PC-3 (cell line): ENCODE measurements at regions not wholly inside any gene's neighbourhood (a gene's known extent, or its start where the extent isn't known, plus 50 kb on each side); places are given as distances from the start of the nearest gene placed in this dataset.

Experiments used
- ATAC-seq: fragments of 200-7000 bp; cut with Tn5 transposase; 2 replicates; pipeline ENCODE4 v1.9.1; 2020; ENCODE audit warnings: mild to moderate bottlenecking, moderate library complexity
- BruUV-seq: library from RNA; stranded (reverse); fragments of 400-500 nt; replicated peaks from 2 replicates; lab custom pipeline; 2021; lab: Mats Ljungman, UMichigan
- CTCF ChIA-PET: fragments of 300-600 bp; sonication (Branson Sonifier 250); formaldehyde crosslinking; loops from one replicate; lab custom pipeline; 2022; ENCODE audit warnings: antibody characterized with exemption; lab: Charles Lee
- POLR2A ChIA-PET: fragments of 300-600 bp; sonication (Branson Sonifier 250); formaldehyde crosslinking; loops from one replicate; lab custom pipeline; 2022; ENCODE audit warnings: antibody characterized with exemption; ENCODE audit not compliant: unreplicated experiment; lab: Charles Lee
- DNase-seq: peaks from one replicate; pipeline ENCODE4 v3.0.0-alpha.2; 2015
- H2AFZ ChIP-seq: fragments of 300-600 bp; sonication (generic); 2 replicates; pipeline ENCODE4 v1.6.0; 2016; ENCODE audit warnings: antibody characterized with exemption, low read length
- H3F3A ChIP-seq: fragments of 300-600 bp; sonication (generic); one replicate; pipeline ENCODE4 v1.6.0; 2017; ENCODE audit warnings: antibody characterized with exemption, low read length, control low read depth, mild to moderate bottlenecking; ENCODE audit not compliant: unreplicated experiment
- H3K27ac ChIP-seq: fragments of 300-600 bp; sonication (generic); 2 replicates; pipeline ENCODE4 v1.5.1; 2016; ENCODE audit warnings: mild to moderate bottlenecking, low read length
- H3K27me3 ChIP-seq: fragments of 300-600 bp; sonication (generic); 2 replicates; pipeline ENCODE4 v1.6.1; 2016; ENCODE audit warnings: low read length, mixed read lengths
- H3K36me3 ChIP-seq: fragments of 300-600 bp; sonication (generic); 2 replicates; pipeline ENCODE4 v1.6.1; 2016; ENCODE audit warnings: low read depth, mixed run types, low read length, mixed read lengths
- H3K4me1 ChIP-seq: fragments of 300-600 bp; sonication (generic); 2 replicates; pipeline ENCODE4 v1.5.1; 2016; ENCODE audit warnings: low read length; ENCODE audit not compliant: insufficient read depth
- H3K4me2 ChIP-seq: fragments of 300-600 bp; sonication (generic); 2 replicates; pipeline ENCODE4 v1.6.0; 2016; ENCODE audit warnings: low read length
- H3K4me3 ChIP-seq: fragments of 300-600 bp; sonication (generic); 2 replicates; pipeline ENCODE4 v1.5.1; 2016; ENCODE audit warnings: mild to moderate bottlenecking, low read length, mixed read lengths
- H3K79me2 ChIP-seq: fragments of 300-600 bp; sonication (generic); 2 replicates; pipeline ENCODE4 v1.6.1; 2017; ENCODE audit warnings: low read length, mixed read lengths
- H3K9ac ChIP-seq: fragments of 300-600 bp; sonication (generic); 2 replicates; pipeline ENCODE4 v1.6.0; 2016; ENCODE audit warnings: mild to moderate bottlenecking, low read length
- H3K9me2 ChIP-seq: fragments of 300-600 bp; sonication (generic); replicated peaks from 2 replicates; pipeline ENCODE4 v1.6.1; 2016; ENCODE audit warnings: mixed run types, low read length, mixed read lengths
- H3K9me3 ChIP-seq: fragments of 300-600 bp; sonication (generic); 2 replicates; pipeline ENCODE4 v1.6.1; 2016; ENCODE audit warnings: low read length, mixed read lengths
- H4K20me1 ChIP-seq: fragments of 300-600 bp; sonication (generic); 2 replicates; pipeline ENCODE4 v1.6.1; 2016; ENCODE audit warnings: low read length, mixed read lengths
- CTCF ChIP-seq: fragments of 300-600 bp; sonication (generic); conservative IDR thresholded peaks from 2 replicates; pipeline ENCODE4 v1.5.1; 2017; ENCODE audit warnings: antibody characterized with exemption, low read depth, mild to moderate bottlenecking, low read length
- EZH2 ChIP-seq: fragments of 300-600 bp; sonication (generic); IDR thresholded peaks from one replicate; pipeline ENCODE4 v1.6.1; 2017; ENCODE audit warnings: antibody characterized with exemption, mild to moderate bottlenecking, low read length; ENCODE audit not compliant: unreplicated experiment
- EZH2phosphoT487 ChIP-seq: fragments of 300-600 bp; sonication (generic); IDR thresholded peaks from 2 replicates; pipeline ENCODE4 v1.6.1; 2018; ENCODE audit warnings: mild to moderate bottlenecking, antibody characterized with exemption, low read length, borderline replicate concordance
- intact Hi-C: fragments of 100-400 bp; cut with micrococcal nuclease; formaldehyde crosslinking; loops from 2 replicates; pipeline ENCODE4 v1.9.0; 2023

- TF ChIP-seq CTCF: peak; percentile 71
- no peak for TF ChIP-seq EZH2phosphoT487
- Histone ChIP-seq H3K4me3 (no peak overlapping the region; the same call in 1 of the 2 replicates), H3K36me3 (no peaks in the 10 kb centered on the region), H3K4me2 (peak overlapping the region; percentile 47), H3K27ac (peak overlapping the region; percentile 21), H4K20me1 (no peaks in the 10 kb centered on the region), H3K79me2 (no peaks in the 10 kb centered on the region), H3K4me1 (peaks cover 24% of the 10 kb centered on the region), H2AFZ (peak overlapping the region; percentile 52; the same call in 1 of the 2 replicates), H3F3A (no peaks in the 10 kb centered on the region), H3K9ac (peak overlapping the region; percentile 33), H3K9me2 (no peaks in the 10 kb centered on the region), H3K9me3 (no peaks in the 10 kb centered on the region), H3K27me3 (no peaks in the 10 kb centered on the region)
- ATAC-seq: peak; percentile 82
- POLR2A ChIA-PET: interaction anchor here (0.5 to 0.7 kb wide), 4 partner anchors 75 to 248 kb away, joined by 3 to 26 read pairs (median 4); partner anchors contain the start of gene CDKN2B
- CTCF ChIA-PET: interaction anchor here (0.5 to 1.5 kb wide), 11 partner anchors 62 to 1031 kb away, joined by 3 to 15 read pairs (median 4); partner anchors contain the start of gene CDKN2B
- DNase-seq: peak; percentile 73
- no TSS peak for BruUV-seq
- intact Hi-C loops: loop anchor here (1.0 to 5.0 kb wide), 4 partner anchors 62 to 431 kb away; no protein-coding TSS in a partner anchor
These were observed 202.2 kb upstream of the DMRTA1 start for GRCh38 chr9:22244139-22245011.

- no peak overlapping the region for H3K27ac ChIP-seq
- no peaks in the 10 kb centered on the region for H3K9me2 ChIP-seq
- no peak for DNase-seq
- TF ChIP-seq EZH2phosphoT487: no peak
- no peak for TF ChIP-seq EZH2
- TF ChIP-seq CTCF: no peak
- no peaks in the 10 kb centered on the region for H4K20me1 ChIP-seq
- intact Hi-C loops: no loop called here
- no peaks in the 10 kb centered on the region for H3K27me3 ChIP-seq
- H2AFZ ChIP-seq: no peak overlapping the region
- H3K36me3 ChIP-seq: no peaks in the 10 kb centered on the region; the same call in 1 of the 2 replicates
- no peak overlapping the region for H3K4me3 ChIP-seq
- no peak overlapping the region for H3K4me2 ChIP-seq
- H3K79me2 ChIP-seq: no peaks in the 10 kb centered on the region
- H3K4me1 ChIP-seq: peaks cover 14% of the 10 kb centered on the region
- H3K9me3 ChIP-seq: no peaks in the 10 kb centered on the region
- ChIA-PET POLR2A (no interaction called here), CTCF (no interaction called here)
- no peak for ATAC-seq
- H3F3A ChIP-seq: no peaks in the 10 kb centered on the region
- no peak overlapping the region for H3K9ac ChIP-seq
- no TSS peak for BruUV-seq
These were observed 191.3 kb upstream of the DMRTA1 start for GRCh38 chr9:22255337-22255736.

GRCh38 chr9:22256381-22256780, 190.2 kb upstream of the DMRTA1 start:
- BruUV-seq: no TSS peak
- H3K4me3 ChIP-seq: no peak overlapping the region
- no peaks in the 10 kb centered on the region for H3K9me3 ChIP-seq
- no peaks in the 10 kb centered on the region for H3K27me3 ChIP-seq
- H4K20me1 ChIP-seq: no peaks in the 10 kb centered on the region
- no peak overlapping the region for H3K4me2 ChIP-seq
- H3K79me2 ChIP-seq: no peaks in the 10 kb centered on the region
- no peak overlapping the region for H3K27ac ChIP-seq
- H3F3A ChIP-seq: no peaks in the 10 kb centered on the region
- H3K4me1 ChIP-seq: peaks cover 14% of the 10 kb centered on the region
- intact Hi-C loops: no loop called here
- POLR2A ChIA-PET: no interaction called here
- H3K36me3 ChIP-seq: no peaks in the 10 kb centered on the region; the same call in 1 of the 2 replicates
- ATAC-seq (no peak), DNase-seq (no peak)
- CTCF ChIA-PET: no interaction called here
- no peak overlapping the region for H3K9ac ChIP-seq
- H2AFZ ChIP-seq: no peak overlapping the region
- no peak for TF ChIP-seq EZH2
- no peak for TF ChIP-seq EZH2phosphoT487
- TF ChIP-seq CTCF: no peak
- no peaks in the 10 kb centered on the region for H3K9me2 ChIP-seq
